HUES64 (cell line): ENCODE measurements at regions not wholly inside any gene's neighbourhood (a gene's known extent, or its start where the extent isn't known, plus 50 kb on each side); places are given as distances from the start of the nearest gene placed in this dataset.
"Not testable (repeated sequence)": the region's sequence is repeated elsewhere in the genome, so short reads cannot be mapped to it uniquely, and the experiment has no call there.

Experiments used
- H3K27ac ChIP-seq: 2 replicates; pipeline ENCODE4 v1.7.0; 2013; ENCODE audit warnings: low read depth, low read length, inconsistent platforms
- H3K27me3 ChIP-seq: 2 replicates; pipeline ENCODE4 v1.6.1; 2013; ENCODE audit warnings: mild to moderate bottlenecking, low read length; ENCODE audit not compliant: insufficient read depth
- H3K36me3 ChIP-seq: 2 replicates; pipeline ENCODE4 v1.6.1; 2013; ENCODE audit warnings: mild to moderate bottlenecking, low read length; ENCODE audit not compliant: insufficient read depth
- H3K4me1 ChIP-seq: 2 replicates; pipeline ENCODE4 v1.6.1; 2013; ENCODE audit warnings: mild to moderate bottlenecking, low read length, moderate library complexity; ENCODE audit not compliant: insufficient read depth
- H3K4me3 ChIP-seq: 2 replicates; pipeline ENCODE4 v1.5.1; 2013; ENCODE audit warnings: mild to moderate bottlenecking, low read length, moderate library complexity
- H3K9ac ChIP-seq: 2 replicates; pipeline ENCODE4 v1.6.1; 2013; ENCODE audit warnings: mild to moderate bottlenecking, low read depth, low read length
- H3K9me3 ChIP-seq: 2 replicates; pipeline ENCODE4 v1.6.1; 2013; ENCODE audit warnings: low read depth, low read length; ENCODE audit not compliant: insufficient read depth
- WGBS: fragments of 150-250, 120-280 bp; methylation state at CpG from one replicate; pipeline ENCODE4 v1.1.7; 2013; ENCODE audit warnings: missing lambda C conversion rate; 5-methylcytosine and 5-hydroxymethylcytosine counted together

GRCh38 chr11:97620007-97620406 is 1230.2 kb downstream of the JRKL start:
- no peak overlapping the region for H3K9ac ChIP-seq
- no peaks in the 10 kb centered on the region for H3K36me3 ChIP-seq
- peaks cover 6% of the 10 kb centered on the region; the same call in 1 of the 2 replicates for H3K9me3 ChIP-seq
- no peaks in the 10 kb centered on the region for H3K4me1 ChIP-seq
- no peak overlapping the region for H3K4me3 ChIP-seq
- no peaks in the 10 kb centered on the region for H3K27me3 ChIP-seq
- H3K27ac ChIP-seq, result no peak overlapping the region

GRCh38 chr11:97621282-97621681 is 1231.5 kb downstream of the JRKL start:
- peaks cover 6% of the 10 kb centered on the region; the same call in 1 of the 2 replicates for H3K9me3 ChIP-seq
- no peak overlapping the region for H3K4me3 ChIP-seq
- no peaks in the 10 kb centered on the region for H3K36me3 ChIP-seq
- no peak overlapping the region for H3K27ac ChIP-seq
- no peaks in the 10 kb centered on the region for H3K4me1 ChIP-seq
- no peak overlapping the region for H3K9ac ChIP-seq
- H3K27me3 ChIP-seq, result no peaks in the 10 kb centered on the region

DNA sequence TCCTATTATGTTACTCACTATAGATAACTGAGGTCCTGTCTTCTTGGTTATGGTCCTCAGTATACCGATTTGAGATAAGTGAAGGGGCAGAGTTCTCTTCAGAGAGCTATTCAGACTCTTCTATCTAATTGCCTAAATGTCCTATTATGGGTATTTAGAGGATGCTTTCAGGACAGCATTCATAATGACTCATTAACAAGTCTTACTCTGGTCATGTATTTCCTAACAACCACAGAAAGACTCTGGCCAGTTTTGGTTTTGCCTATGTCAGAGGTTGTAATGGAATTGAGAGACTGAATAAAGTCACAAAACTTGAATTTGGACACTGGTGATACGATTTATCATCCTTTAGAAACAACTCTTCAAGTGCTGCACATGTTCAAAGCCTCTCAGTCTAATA is 1233.0 kb downstream of the JRKL start:
- 100% methylated on average over 1 of the region's 2 CpGs for WGBS
- H3K9ac ChIP-seq, result no peak overlapping the region
- H3K4me3 ChIP-seq, result no peak overlapping the region

GRCh38 chr11:97636741-97637140 is 1246.9 kb downstream of the JRKL start:
- not testable (repeated sequence) for H3K27me3 ChIP-seq, H3K9ac ChIP-seq, H3K36me3 ChIP-seq, H3K4me3 ChIP-seq, H3K27ac ChIP-seq, H3K9me3 ChIP-seq
- 5% methylated on average over 1 of the region's 4 CpGs for WGBS
- H3K4me1 ChIP-seq, result peaks cover 25% of the 10 kb centered on the region

More for the DNA sequence above, 1233.0 kb downstream of the JRKL start:
- Histone ChIP-seq H3K9me3 (no peaks in the 10 kb centered on the region), H3K36me3 (no peaks in the 10 kb centered on the region), H3K4me1 (no peaks in the 10 kb centered on the region), H3K27me3 (no peaks in the 10 kb centered on the region), H3K27ac (no peak overlapping the region)

GRCh38 chr11:97637701-97638100 is 1247.9 kb downstream of the JRKL start:
- Histone ChIP-seq H3K36me3 (no peaks in the 10 kb centered on the region), H3K27ac (no peak overlapping the region), H3K9ac (no peak overlapping the region), H3K4me1 (peaks cover 25% of the 10 kb centered on the region), H3K4me3 (no peak overlapping the region), H3K9me3 (peaks cover 7% of the 10 kb centered on the region; the same call in 1 of the 2 replicates), H3K27me3 (no peaks in the 10 kb centered on the region; the same call in 1 of the 2 replicates)

DNA sequence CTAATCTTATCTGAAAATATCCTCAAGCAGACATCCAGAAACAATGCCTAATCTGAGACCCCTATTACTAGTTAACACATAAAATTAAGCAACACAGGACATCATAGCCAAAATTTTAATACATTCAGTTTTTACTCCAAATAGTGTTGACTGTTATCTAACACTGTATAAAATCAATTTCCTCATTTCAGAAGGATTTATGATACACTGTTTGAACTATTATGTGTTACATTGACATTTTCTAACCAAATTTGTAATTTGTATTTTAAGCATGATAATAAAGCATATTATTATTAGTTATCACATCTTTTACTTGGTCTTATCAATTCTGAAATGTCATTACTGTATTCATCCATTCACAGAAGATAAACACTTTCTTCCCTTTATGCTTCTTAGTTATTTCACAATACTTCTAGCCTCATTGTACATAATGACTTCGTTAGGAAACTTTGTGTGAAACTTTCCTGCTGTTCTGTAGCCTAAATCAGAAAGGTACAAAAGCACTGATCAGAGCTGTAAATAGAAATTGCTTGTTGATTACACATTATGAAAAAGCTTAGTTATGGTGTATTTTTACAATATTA is 1248.9 kb downstream of the JRKL start:
- Histone ChIP-seq H3K4me1 (peaks cover 25% of the 10 kb centered on the region), H3K4me3 (no peak overlapping the region), H3K36me3 (no peaks in the 10 kb centered on the region), H3K27me3 (no peaks in the 10 kb centered on the region; the same call in 1 of the 2 replicates), H3K27ac (no peak overlapping the region), H3K9ac (no peak overlapping the region), H3K9me3 (peaks cover 7% of the 10 kb centered on the region; the same call in 1 of the 2 replicates)
- WGBS, result 84% methylated on average over 1 of the region's 1 CpG

DNA sequence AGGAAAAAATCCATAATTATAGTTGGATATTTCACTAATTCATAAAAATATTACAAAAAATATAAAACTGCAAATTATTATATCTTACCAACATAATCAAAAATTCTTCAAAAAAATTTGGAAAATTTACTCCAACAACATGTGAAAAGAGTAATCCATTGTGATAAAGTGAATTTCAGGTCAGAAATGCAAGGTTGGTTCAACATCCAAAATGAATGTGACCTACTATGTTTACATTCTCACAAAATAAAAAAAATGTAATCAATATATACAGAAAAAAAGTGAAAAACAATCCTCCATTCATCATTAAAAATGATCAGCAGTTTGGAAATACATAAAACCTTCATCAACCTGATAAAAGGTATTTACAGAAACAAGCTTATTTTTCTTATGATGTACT is 1252.2 kb downstream of the JRKL start:
- Histone ChIP-seq H3K4me3 (no peak overlapping the region), H3K36me3 (no peaks in the 10 kb centered on the region), H3K4me1 (peaks cover 11% of the 10 kb centered on the region), H3K27me3 (no peaks in the 10 kb centered on the region; the same call in 1 of the 2 replicates), H3K27ac (no peak overlapping the region), H3K9me3 (peaks cover 7% of the 10 kb centered on the region; the same call in 1 of the 2 replicates), H3K9ac (no peak overlapping the region)

- H3K4me3 ChIP-seq, result no peak overlapping the region
- no peak overlapping the region for H3K27ac ChIP-seq
- H3K36me3 ChIP-seq, result no peaks in the 10 kb centered on the region
- no peaks in the 10 kb centered on the region for H3K27me3 ChIP-seq
- 92% methylated on average over 3 of the region's 3 CpGs for WGBS
- H3K4me1 ChIP-seq, result no peaks in the 10 kb centered on the region
- peaks cover 13% of the 10 kb centered on the region; the same call in 1 of the 2 replicates for H3K9me3 ChIP-seq
- no peak overlapping the region for H3K9ac ChIP-seq
These were observed 1255.9 kb downstream of the JRKL start for GRCh38 chr11:97645736-97646135.

GRCh38 chr11:97656356-97656755 is 1266.5 kb downstream of the JRKL start:
- Histone ChIP-seq H3K9me3 (peaks cover 3% of the 10 kb centered on the region; the same call in 1 of the 2 replicates), H3K4me1 (no peaks in the 10 kb centered on the region), H3K27me3 (no peaks in the 10 kb centered on the region), H3K36me3 (no peaks in the 10 kb centered on the region), H3K27ac (no peak overlapping the region), H3K4me3 (no peak overlapping the region), H3K9ac (no peak overlapping the region)
- WGBS, result no CpG with 5 or more reads among the region's 2 CpGs

DNA sequence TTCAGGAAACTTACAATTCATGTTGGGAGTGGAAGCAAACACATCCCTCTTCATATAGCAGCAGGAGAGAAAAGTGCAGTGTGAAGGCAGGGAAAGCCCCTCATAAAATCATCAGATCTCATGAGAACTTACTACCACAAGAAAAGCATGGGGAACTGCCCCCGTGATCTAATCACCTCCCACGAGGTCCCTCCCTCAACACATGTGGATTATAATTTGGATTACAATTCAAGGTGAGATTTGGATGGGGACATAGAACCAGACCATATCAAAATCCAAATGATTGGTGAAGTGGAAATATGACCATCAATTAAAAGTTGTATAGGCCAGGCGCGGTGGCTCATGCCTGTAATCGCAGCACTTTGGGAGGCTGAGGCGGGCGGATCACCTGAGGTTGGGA is 1268.0 kb downstream of the JRKL start:
- Histone ChIP-seq H3K27ac (no peak overlapping the region), H3K4me3 (no peak overlapping the region), H3K9me3 (peaks cover 3% of the 10 kb centered on the region; the same call in 1 of the 2 replicates), H3K9ac (no peak overlapping the region), H3K27me3 (no peaks in the 10 kb centered on the region), H3K4me1 (no peaks in the 10 kb centered on the region), H3K36me3 (no peaks in the 10 kb centered on the region)
- 80% methylated on average over 5 of the region's 7 CpGs for WGBS

GRCh38 chr11:97667057-97667456 is 1277.2 kb downstream of the JRKL start:
- WGBS, result 97% methylated on average over 20 of the region's 20 CpGs
- H3K27me3 ChIP-seq, result no peaks in the 10 kb centered on the region
- peaks cover 8% of the 10 kb centered on the region; the same call in 1 of the 2 replicates for H3K9me3 ChIP-seq
- H3K9ac ChIP-seq, result no peak overlapping the region
- peaks cover 5% of the 10 kb centered on the region; the same call in 1 of the 2 replicates for H3K4me1 ChIP-seq
- H3K4me3 ChIP-seq, result no peak overlapping the region
- no peaks in the 10 kb centered on the region for H3K36me3 ChIP-seq
- H3K27ac ChIP-seq, result no peak overlapping the region

GRCh38 chr11:97683733-97684132 is 1293.9 kb downstream of the JRKL start:
- Histone ChIP-seq H3K4me3 (no peak overlapping the region), H3K4me1 (peaks cover 16% of the 10 kb centered on the region), H3K9ac (no peak overlapping the region), H3K27ac (no peak overlapping the region), H3K36me3 (no peaks in the 10 kb centered on the region), H3K27me3 (no peaks in the 10 kb centered on the region), H3K9me3 (0 out of 2 replicates have a peak, but pooled peaks cover 4% of the 10 kb centered on the region)
- WGBS, result 67% methylated on average over 2 of the region's 2 CpGs
